SK-N-SH (cell line): ENCODE measurements at regions not wholly inside any gene's neighbourhood (a gene's known extent, or its start where the extent isn't known, plus 50 kb on each side); places are given as distances from the start of the nearest gene placed in this dataset.

Experiments used
- CTCF ChIA-PET: fragments of 300-600, 350-600 bp; formaldehyde crosslinking; extraction: SDS; loops from one replicate; lab custom pipeline; 2021; lab: Yijun Ruan, JAX
- POLR2A ChIA-PET: fragments of 350-600 bp; sonication (Branson Sonifier 250); formaldehyde crosslinking; extraction: SDS; loops from one replicate; lab custom pipeline; 2020; ENCODE audit warnings: antibody characterized with exemption, inconsistent platforms; lab: Yijun Ruan, JAX
- DNase-seq: peaks from one replicate; pipeline ENCODE4 v3.0.0; 2012
- H2AFZ ChIP-seq: fragments of 200-600 bp; sonication (generic); 2 replicates; pipeline ENCODE4 v1.8.1; 2016; ENCODE audit warnings: antibody characterized with exemption, mild to moderate bottlenecking, low read depth
- H3F3A ChIP-seq: fragments of 200-600 bp; sonication (generic); replicated peaks from 2 replicates; pipeline ENCODE3; 2016; ENCODE audit warnings: antibody characterized with exemption, mild to moderate bottlenecking; ENCODE audit not compliant: insufficient read depth
- H3K27ac ChIP-seq, 2 experiments: fragments of 200-500 bp in 1 of 2; fragments of 200-600 bp in 1 of 2; sonication (Bioruptor generic) in 1 of 2; sonication (generic), shearing (Covaris generic) in 1 of 2; 2 replicates each; pipeline versions ENCODE4 v1.5.1 to v1.6.1; 2014 to 2016; ENCODE audit warnings: low read depth in 2 of 2, inconsistent platforms in 1 of 2, low read length in 1 of 2, mild to moderate bottlenecking in 1 of 2, mixed read lengths in 1 of 2
- H3K27me3 ChIP-seq: fragments of 200-600 bp; sonication (generic), shearing (Covaris generic); 2 replicates; pipeline ENCODE4 v1.6.1; 2016; ENCODE audit warnings: mixed run types; ENCODE audit not compliant: insufficient read depth
- H3K36me3 ChIP-seq, 2 experiments: fragments of 200-500 bp in 1 of 2; fragments of 200-600 bp in 1 of 2; sonication (Bioruptor generic) in 1 of 2; sonication (generic) in 1 of 2; replicated peaks in 1 of 2; 2 replicates each; pipeline versions ENCODE3 to v1.5.1; 2014 to 2016; ENCODE audit warnings: low read length in 1 of 2, mild to moderate bottlenecking in 1 of 2; ENCODE audit not compliant: insufficient read depth in 2 of 2, control insufficient read depth in 1 of 2
- H3K4me1 ChIP-seq, 2 experiments: fragments of 200-500 bp in 1 of 2; fragments of 200-600 bp in 1 of 2; sonication (Bioruptor generic) in 1 of 2; sonication (generic), shearing (Covaris generic) in 1 of 2; 2 replicates each; pipeline versions ENCODE4 v1.5.1 to v1.6.1; 2014 to 2016; ENCODE audit warnings: low read depth in 1 of 2, low read length in 1 of 2, mixed run types in 1 of 2; ENCODE audit not compliant: insufficient read depth in 2 of 2, control insufficient read depth in 1 of 2
- H3K4me2 ChIP-seq: fragments of 200-600 bp; sonication (generic), shearing (Covaris generic); 2 replicates; pipeline ENCODE4 v1.6.1; 2017; ENCODE audit warnings: mixed run types
- H3K4me3 ChIP-seq, 2 experiments: fragments of 200-500 bp in 1 of 2; fragments of 200-600 bp in 1 of 2; sonication (Bioruptor generic) in 1 of 2; sonication (generic), shearing (Covaris generic) in 1 of 2; 2 replicates each; pipeline versions ENCODE4 v1.5.1 to v1.8.1; 2014 to 2016; ENCODE audit warnings: low read depth in 2 of 2, inconsistent platforms in 1 of 2, low read length in 1 of 2, mild to moderate bottlenecking in 1 of 2, mixed read lengths in 1 of 2, moderate library complexity in 1 of 2
- H3K79me2 ChIP-seq: fragments of 200-600 bp; sonication (generic); 2 replicates; pipeline ENCODE4 v1.8.1; 2017; ENCODE audit warnings: mild to moderate bottlenecking; ENCODE audit not compliant: insufficient read depth
- H3K9ac ChIP-seq: fragments of 200-600 bp; sonication (generic); 2 replicates; pipeline ENCODE4 v1.6.1; 2017; ENCODE audit warnings: mixed run types
- H3K9me2 ChIP-seq: fragments of 200-600 bp; sonication (generic); 2 replicates; pipeline ENCODE4 v1.6.1; 2017; ENCODE audit warnings: mixed run types
- H3K9me3 ChIP-seq: fragments of 200-600 bp; sonication (generic); 2 replicates; pipeline ENCODE4 v1.6.1; 2017; ENCODE audit warnings: mixed run types, mild to moderate bottlenecking, moderate library complexity
- H4K20me1 ChIP-seq: fragments of 200-600 bp; sonication (generic); 2 replicates; pipeline ENCODE4 v1.6.1; 2017; ENCODE audit warnings: mild to moderate bottlenecking, mixed run types; ENCODE audit not compliant: insufficient read depth
- EZH2phosphoT487 ChIP-seq: fragments of 200-600 bp; sonication (generic); IDR thresholded peaks from 2 replicates; pipeline ENCODE4 v1.6.1; 2017; ENCODE audit warnings: low read depth, mixed run types, mild to moderate bottlenecking, antibody characterized with exemption, moderate library complexity, borderline replicate concordance
- FOSL2 ChIP-seq: IDR thresholded peaks from 2 replicates; pipeline ENCODE4 v1.4.0; 2012; ENCODE audit warnings: low read depth, mild to moderate bottlenecking, moderate library complexity, borderline replicate concordance
- FOXJ3 ChIP-seq: sonication (generic); formaldehyde crosslinking; IDR thresholded peaks from 2 replicates; pipeline ENCODE4 v1.5.1; 2020; ENCODE audit warnings: mild to moderate bottlenecking, missing genetic modification reagents
- JUND ChIP-seq: IDR thresholded peaks from 2 replicates; pipeline ENCODE4 v1.4.0; 2012
- PBX3 ChIP-seq: IDR thresholded peaks from 2 replicates; pipeline ENCODE4; 2012
- REST ChIP-seq: IDR thresholded peaks from 2 replicates; pipeline ENCODE4 v1.6.1; 2012; ENCODE audit warnings: mild to moderate bottlenecking, low read depth, low read length, moderate library complexity
- USF2 ChIP-seq: fragments of 150-350 bp; IDR thresholded peaks from 2 replicates; pipeline ENCODE4 v1.6.1; 2017; ENCODE audit warnings: antibody characterized with exemption, low read length, low read depth, borderline replicate concordance
- WGBS: methylation state at CpG from one replicate; pipeline ENCODE4 v1.1.6; 2017; ENCODE audit warnings: low lambda C conversion rate; 5-methylcytosine and 5-hydroxymethylcytosine counted together

- TF ChIP-seq REST (no peak), FOXJ3 (CRISPR knock-in tag) (no peak)
These were observed 188.9 kb downstream of the TTC32 start (continued) for GRCh38 chr2:19712850-19713249.

DNA sequence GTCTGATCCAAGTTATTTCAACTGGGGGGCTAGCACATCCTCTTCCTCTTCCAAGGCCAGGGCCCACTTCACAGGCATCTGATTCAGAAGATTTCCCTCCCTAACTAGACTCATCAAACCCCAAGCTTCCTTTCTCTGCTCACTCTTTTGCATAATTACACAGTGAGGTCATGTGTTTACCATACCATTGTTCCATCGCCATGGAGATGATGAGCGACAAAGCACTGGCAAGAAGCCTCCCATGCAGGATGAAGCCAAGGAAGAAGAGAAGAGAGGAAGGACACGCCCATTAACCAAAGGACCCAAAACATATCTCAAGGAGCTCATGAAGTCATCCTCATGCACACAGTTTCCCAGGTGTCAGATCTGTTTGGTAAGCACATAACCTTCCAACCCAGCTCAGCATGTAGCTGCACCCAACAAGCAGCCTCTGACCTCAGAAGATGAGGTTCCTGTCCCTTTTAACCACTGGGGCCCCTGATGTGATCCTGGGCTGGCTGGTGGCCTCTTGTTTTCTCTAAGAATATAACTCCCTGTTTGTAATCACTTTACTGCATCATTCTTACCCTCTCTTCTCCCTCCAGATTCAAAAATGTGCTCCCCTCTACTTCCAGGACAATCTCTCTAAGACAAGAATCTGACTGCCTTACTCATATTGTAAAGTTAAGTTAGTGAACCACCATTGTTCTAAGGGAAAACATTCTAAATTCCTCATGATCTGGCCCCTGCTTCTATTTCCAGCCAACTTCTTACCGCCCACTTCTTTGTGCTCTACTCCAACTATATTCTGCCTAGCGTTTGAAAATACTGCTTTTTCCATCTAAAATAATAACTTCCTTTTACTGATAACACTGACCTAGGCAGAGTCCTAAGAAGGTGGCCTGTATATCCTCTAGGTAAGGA is 190.1 kb downstream of the TTC32 start:
- Histone ChIP-seq H3K4me3 (no peak overlapping the region), H4K20me1 (no peaks in the 10 kb centered on the region), H3K27ac (peak overlapping the region in 1 of 2 experiments; percentile 39; a peak in 2 of 4 replicates), H2AFZ (no peak overlapping the region), H3K79me2 (no peaks in the 10 kb centered on the region), H3K4me2 (no peak overlapping the region), H3K4me1 (no peaks in the 10 kb centered on the region), H3K9ac (no peak overlapping the region), H3K36me3 (no peaks in the 10 kb centered on the region), H3K9me3 (no peaks in the 10 kb centered on the region), H3F3A (no peaks in the 10 kb centered on the region), H3K27me3 (peaks cover 22% of the 10 kb centered on the region; the same call in 1 of the 2 replicates), H3K9me2 (no peaks in the 10 kb centered on the region)
- no peak for DNase-seq
- 23% methylated on average over 5 of the region's 5 CpGs for WGBS
- ChIA-PET POLR2A (no interaction called here), CTCF (interaction anchor here (1.5 kb wide), 1 partner anchor 60 kb away, joined by 4 read pairs; no protein-coding TSS in a partner anchor)
- TF ChIP-seq USF2 (no peak), EZH2phosphoT487 (no peak), FOSL2 (peak; percentile 9; the same call in 1 of the 2 replicates), JUND (peak; percentile 40), PBX3 (0 out of 2 replicates have a peak, but pooled peaks have one; percentile 4)
- TF ChIP-seq, all 33 proteins: peak for 3
